GM21723 (cell line): ENCODE measurements at regions not wholly inside any gene's neighbourhood (a gene's known extent, or its start where the extent isn't known, plus 50 kb on each side); places are given as distances from the start of the nearest gene placed in this dataset.
"Not testable (repeated sequence)": the region's sequence is repeated elsewhere in the genome, so short reads cannot be mapped to it uniquely, and the experiment has no call there.

Source experiments
- ATAC-seq: cut with Tn5 transposase; IDR thresholded peaks from one replicate; pipeline ENCODE4 v1.9.1; 2021; ENCODE audit warnings: mild to moderate bottlenecking, moderate library complexity; ENCODE audit not compliant: unreplicated experiment

GRCh38 chr16:29190553-29191431 is 205.9 kb downstream of the LAT start:
- not testable (repeated sequence) for ATAC-seq

- not testable (repeated sequence) for ATAC-seq
Measured at GRCh38 chr16:29188806-29189205, 204.0 kb downstream of the LAT start.

GRCh38 chr16:29186306-29187220 is 201.7 kb downstream of the LAT start:
- not testable (repeated sequence) for ATAC-seq

- ATAC-seq: not testable (repeated sequence)
Measured at GRCh38 chr16:29185872-29186271, 201.0 kb downstream of the LAT start.

GRCh38 chr16:29184738-29185438 is 200.0 kb downstream of the LAT start:
- not testable (repeated sequence) for ATAC-seq

GRCh38 chr16:29182940-29183868 is 198.4 kb downstream of the LAT start:
- not testable (repeated sequence) for ATAC-seq

GRCh38 chr16:29182501-29182900 is 197.6 kb downstream of the LAT start:
- no peak for ATAC-seq

GRCh38 chr16:29181921-29182411 is 197.1 kb downstream of the LAT start:
- ATAC-seq: not testable (repeated sequence)

GRCh38 chr16:29181254-29181780 is 196.5 kb downstream of the LAT start:
- ATAC-seq: not testable (repeated sequence)

- ATAC-seq: not testable (repeated sequence)
Measured at GRCh38 chr16:29180206-29180600, 195.4 kb downstream of the LAT start.

- not testable (repeated sequence) for ATAC-seq
Measured at GRCh38 chr16:29179401-29180205, 194.8 kb downstream of the LAT start.

GRCh38 chr16:29177888-29178726 is 193.3 kb downstream of the LAT start:
- not testable (repeated sequence) for ATAC-seq

- not testable (repeated sequence) for ATAC-seq
Measured at GRCh38 chr16:29177203-29177887, 192.5 kb downstream of the LAT start.

GRCh38 chr16:29176822-29177202 is 192.0 kb downstream of the LAT start:
- not testable (repeated sequence) for ATAC-seq

GRCh38 chr16:29176154-29176470 is 191.3 kb downstream of the LAT start:
- not testable (repeated sequence) for ATAC-seq

- not testable (repeated sequence) for ATAC-seq
Measured at GRCh38 chr16:29175411-29176153, 190.7 kb downstream of the LAT start.
